Urinary bladder (tissue), 3 donors: ENCODE measurements at regions not wholly inside any gene's neighbourhood (a gene's known extent, or its start where the extent isn't known, plus 50 kb on each side); places are given as distances from the start of the nearest gene placed in this dataset.

Source experiments
- DNase-seq: peaks from one replicate; pipeline ENCODE4 v3.0.0-alpha.2; 2015; ENCODE audit errors: extremely low spot score
- H3K27ac ChIP-seq: one replicate; pipeline ENCODE4 v1.5.1; 2013; ENCODE audit warnings: low read depth, mild to moderate bottlenecking, moderate library complexity
- H3K36me3 ChIP-seq: one replicate; pipeline ENCODE4 v1.6.1; 2013; ENCODE audit warnings: mild to moderate bottlenecking, moderate library complexity; ENCODE audit not compliant: insufficient read depth
- H3K4me1 ChIP-seq: one replicate; pipeline ENCODE4 v1.6.1; 2013; ENCODE audit warnings: mild to moderate bottlenecking, moderate library complexity; ENCODE audit not compliant: insufficient read depth
- H3K4me3 ChIP-seq: one replicate; pipeline ENCODE4 v1.5.1; 2013; ENCODE audit warnings: low read depth, low read length
- WGBS: extraction: QIAGEN DNeasy Blood & Tissue Kit; methylation state at CpG from one replicate; pipeline ENCODE4 v1.1.7; 2013; 5-methylcytosine and 5-hydroxymethylcytosine counted together
- donor health status: healthy with polysubstance abuse.
- donor health status: healthy.

DNA sequence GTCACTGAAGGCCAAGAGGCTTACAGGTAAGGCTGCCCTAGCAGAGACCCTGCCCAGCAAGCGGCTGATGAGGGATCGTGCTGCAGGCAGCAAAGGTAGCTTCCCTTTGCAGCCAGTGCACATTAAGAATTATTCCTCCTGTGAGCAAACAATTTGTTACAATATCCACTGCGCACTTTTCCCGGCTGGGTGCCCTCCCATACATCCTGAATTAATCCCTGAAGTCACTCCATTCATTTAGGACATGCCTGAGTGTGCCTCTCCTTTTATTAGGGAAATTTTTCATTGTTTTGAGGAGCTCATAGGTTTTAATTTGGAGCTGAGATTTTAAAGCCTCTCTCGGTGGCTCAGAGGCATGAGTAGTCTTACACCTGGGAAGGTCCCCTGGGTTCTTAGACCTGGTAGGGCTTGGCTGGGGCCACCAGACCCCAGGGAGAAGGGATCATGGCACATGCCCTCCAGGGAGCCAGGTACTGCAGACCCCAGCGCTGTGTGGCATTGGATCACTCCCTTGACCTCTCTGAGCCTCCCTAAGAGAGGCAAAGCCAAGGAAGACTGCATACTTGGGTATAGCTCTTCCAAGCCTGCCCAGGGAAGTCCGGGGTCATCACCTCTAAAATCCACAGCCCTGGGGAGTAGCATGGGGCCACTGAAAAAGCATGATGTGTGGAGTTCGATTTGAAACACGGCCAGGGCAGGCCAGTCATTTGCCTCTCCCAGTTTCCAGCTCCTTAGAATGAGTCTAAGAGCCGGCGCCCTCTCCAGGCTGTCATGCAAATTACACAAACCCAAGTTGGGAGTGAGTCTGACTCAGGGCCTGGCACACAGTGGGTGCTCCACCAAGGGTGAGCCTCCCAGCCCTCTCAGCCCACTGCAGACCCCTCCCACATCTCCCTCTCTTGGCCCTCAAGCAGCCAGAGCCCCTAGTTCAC lies 151.9 kb upstream of the LINGO1 start:
- 52% methylated on average over 11 of the region's 11 CpGs for WGBS
- Histone ChIP-seq H3K4me1 (no peaks in the 10 kb centered on the region), H3K4me3 (no peak overlapping the region), H3K27ac (no peak overlapping the region), H3K36me3 (no peaks in the 10 kb centered on the region)
- DNase-seq, result no peak

DNA sequence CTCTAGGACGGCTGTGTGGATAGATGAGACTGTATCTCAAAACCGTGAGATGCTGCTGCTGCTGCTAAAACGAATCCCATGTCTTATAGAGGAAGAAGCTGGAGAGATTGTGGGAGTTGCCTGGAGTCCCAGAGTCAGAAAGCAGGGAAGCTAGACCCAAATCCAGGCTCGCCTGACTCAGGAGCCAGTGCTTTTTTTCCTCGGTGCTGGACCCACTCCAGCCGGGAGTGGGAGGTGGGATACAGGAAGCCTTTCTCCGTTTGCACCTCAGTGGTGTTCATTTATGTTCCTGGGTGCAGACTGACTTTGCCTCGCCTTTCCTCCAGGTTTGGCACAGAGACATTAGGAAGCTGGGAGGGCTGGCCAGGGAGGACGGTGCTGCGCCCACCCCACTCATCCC lies 150.9 kb upstream of the LINGO1 start:
- DNase-seq, result no peak
- WGBS, result 34% methylated on average over 10 of the region's 10 CpGs
- H3K27ac ChIP-seq, result no peak overlapping the region

GRCh38 chr15:77782691-77783090 lies 150.0 kb upstream of the LINGO1 start:
- no peak overlapping the region for H3K4me3 ChIP-seq
- H3K36me3 ChIP-seq, result no peaks in the 10 kb centered on the region
- DNase-seq, result no peak
- no peak overlapping the region for H3K27ac ChIP-seq
- no peaks in the 10 kb centered on the region for H3K4me1 ChIP-seq
- WGBS, result 75% methylated on average over 4 of the region's 4 CpGs

More for the DNA sequence above, 150.9 kb upstream of the LINGO1 start:
- no peaks in the 10 kb centered on the region for H3K36me3 ChIP-seq
- no peak overlapping the region for H3K4me3 ChIP-seq
- H3K4me1 ChIP-seq, result no peaks in the 10 kb centered on the region

GRCh38 chr15:77781946-77782240 lies 149.2 kb upstream of the LINGO1 start:
- no peak overlapping the region for H3K4me3 ChIP-seq
- DNase-seq, result no peak
- no peak overlapping the region for H3K27ac ChIP-seq
- 78% methylated on average over 8 of the region's 8 CpGs for WGBS
- H3K4me1 ChIP-seq, result no peaks in the 10 kb centered on the region
- no peaks in the 10 kb centered on the region for H3K36me3 ChIP-seq

GRCh38 chr15:77781151-77781945 lies 148.6 kb upstream of the LINGO1 start:
- Histone ChIP-seq H3K27ac (no peak overlapping the region), H3K4me3 (no peak overlapping the region), H3K4me1 (no peaks in the 10 kb centered on the region), H3K36me3 (no peaks in the 10 kb centered on the region)
- DNase-seq, result no peak
- WGBS, result 80% methylated on average over 16 of the region's 16 CpGs

DNA sequence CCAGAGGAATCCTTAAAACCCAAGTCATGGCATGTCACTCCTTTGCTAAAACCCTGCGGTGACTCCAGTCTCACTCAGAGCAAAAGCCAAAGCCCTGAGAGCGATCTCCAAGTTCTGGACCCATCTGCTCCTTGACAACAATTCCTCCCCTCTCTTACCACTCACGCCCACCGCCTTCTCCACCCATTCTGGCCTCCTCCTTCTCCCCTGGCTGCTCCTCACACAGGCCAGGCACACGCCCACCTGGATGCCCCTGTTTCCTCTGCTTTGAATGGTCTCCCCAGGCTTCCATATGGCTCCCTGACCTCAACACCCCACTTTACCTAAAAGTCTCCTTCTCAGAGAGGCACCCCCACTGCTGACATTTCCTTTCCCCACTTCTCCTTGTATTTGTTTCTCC lies 146.1 kb upstream of the LINGO1 start:
- no peaks in the 10 kb centered on the region for H3K4me1 ChIP-seq
- 92% methylated on average over 5 of the region's 5 CpGs for WGBS
- no peak for DNase-seq

DNA sequence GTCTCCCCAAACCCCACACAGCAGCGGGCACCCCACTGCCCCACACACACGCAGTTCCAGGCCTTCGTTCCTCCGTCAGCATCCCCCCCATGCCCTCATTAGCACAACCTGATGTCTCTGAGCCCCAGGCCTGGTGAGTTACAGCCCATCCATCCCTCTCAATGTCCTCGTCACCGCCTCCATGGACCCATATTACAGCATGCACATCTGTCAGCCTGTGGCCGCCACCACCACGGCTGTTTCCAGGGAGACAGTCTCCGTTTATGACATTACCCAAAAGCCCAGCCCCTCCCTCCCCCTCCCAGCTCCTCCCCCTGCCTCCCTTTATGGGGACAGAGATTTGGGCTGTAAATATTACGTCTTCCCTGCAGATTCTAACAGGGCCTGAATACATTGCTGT lies 143.1 kb upstream of the LINGO1 start:
- 67% methylated on average over 10 of the region's 10 CpGs for WGBS

More for the DNA sequence above, 146.1 kb upstream of the LINGO1 start:
- H3K36me3 ChIP-seq, result no peaks in the 10 kb centered on the region
- H3K4me3 ChIP-seq, result no peak overlapping the region
- no peak overlapping the region for H3K27ac ChIP-seq

DNA sequence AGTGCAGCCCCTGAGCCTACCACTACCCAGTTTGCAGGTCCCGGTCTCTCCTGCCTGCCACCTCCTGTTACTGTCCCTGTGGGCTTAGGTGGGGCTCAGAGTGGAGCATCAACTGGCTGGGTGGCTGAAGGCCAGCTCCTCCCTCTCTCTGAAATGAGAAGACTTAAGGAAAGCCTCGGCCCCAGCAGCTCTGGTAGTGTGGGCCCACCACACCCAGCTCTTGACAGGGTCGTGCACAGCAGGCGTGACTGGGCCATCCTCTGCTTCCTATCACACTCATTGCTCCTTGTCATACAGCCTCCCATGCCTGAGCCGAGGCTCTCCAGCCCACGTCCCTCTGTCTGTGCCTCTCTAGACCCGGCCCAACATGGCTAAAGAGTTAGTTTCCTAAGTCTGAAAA lies 142.7 kb upstream of the LINGO1 start:
- Histone ChIP-seq H3K27ac (no peak overlapping the region), H3K4me3 (no peak overlapping the region), H3K4me1 (no peaks in the 10 kb centered on the region), H3K36me3 (no peaks in the 10 kb centered on the region)
- WGBS, result 70% methylated on average over 7 of the region's 7 CpGs
- DNase-seq, result no peak

More for the DNA sequence above, 143.1 kb upstream of the LINGO1 start:
- H3K27ac ChIP-seq, result no peak overlapping the region
- no peak for DNase-seq
- no peaks in the 10 kb centered on the region for H3K36me3 ChIP-seq
- no peaks in the 10 kb centered on the region for H3K4me1 ChIP-seq
- H3K4me3 ChIP-seq, result no peak overlapping the region

DNA sequence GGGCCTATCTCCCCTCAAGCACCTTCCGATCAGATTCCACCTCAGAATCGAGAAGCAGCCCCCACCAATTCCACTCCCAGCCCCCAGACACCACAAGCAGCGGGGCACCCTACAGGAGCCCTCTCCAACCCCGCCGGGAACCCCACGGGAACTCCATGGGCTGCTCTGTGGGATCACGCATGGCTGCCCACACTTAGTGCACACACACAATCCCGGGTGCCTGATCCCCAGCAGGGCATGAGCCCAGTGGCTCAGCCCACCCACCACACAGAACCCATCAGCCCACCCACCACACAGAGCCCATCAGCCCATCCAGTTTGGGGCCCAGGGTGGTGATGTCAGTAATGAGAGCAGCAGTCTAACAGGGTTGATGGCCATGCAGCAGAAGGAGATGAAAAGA lies 141.6 kb upstream of the LINGO1 start:
- 87% methylated on average over 8 of the region's 8 CpGs for WGBS
- Histone ChIP-seq H3K36me3 (no peaks in the 10 kb centered on the region), H3K27ac (no peak overlapping the region), H3K4me1 (no peaks in the 10 kb centered on the region), H3K4me3 (no peak overlapping the region)
- no peak for DNase-seq

GRCh38 chr15:77773903-77774302 lies 141.2 kb upstream of the LINGO1 start:
- DNase-seq, result no peak
- H3K4me1 ChIP-seq, result no peaks in the 10 kb centered on the region
- 80% methylated on average over 5 of the region's 5 CpGs for WGBS
- H3K4me3 ChIP-seq, result no peak overlapping the region
- no peaks in the 10 kb centered on the region for H3K36me3 ChIP-seq
- H3K27ac ChIP-seq, result no peak overlapping the region

GRCh38 chr15:77772641-77773402 lies 140.1 kb upstream of the LINGO1 start:
- no peaks in the 10 kb centered on the region for H3K36me3 ChIP-seq
- H3K27ac ChIP-seq, result no peak overlapping the region
- H3K4me1 ChIP-seq, result no peaks in the 10 kb centered on the region
- H3K4me3 ChIP-seq, result no peak overlapping the region
- no peak for DNase-seq
- 75% methylated on average over 11 of the region's 11 CpGs for WGBS

DNA sequence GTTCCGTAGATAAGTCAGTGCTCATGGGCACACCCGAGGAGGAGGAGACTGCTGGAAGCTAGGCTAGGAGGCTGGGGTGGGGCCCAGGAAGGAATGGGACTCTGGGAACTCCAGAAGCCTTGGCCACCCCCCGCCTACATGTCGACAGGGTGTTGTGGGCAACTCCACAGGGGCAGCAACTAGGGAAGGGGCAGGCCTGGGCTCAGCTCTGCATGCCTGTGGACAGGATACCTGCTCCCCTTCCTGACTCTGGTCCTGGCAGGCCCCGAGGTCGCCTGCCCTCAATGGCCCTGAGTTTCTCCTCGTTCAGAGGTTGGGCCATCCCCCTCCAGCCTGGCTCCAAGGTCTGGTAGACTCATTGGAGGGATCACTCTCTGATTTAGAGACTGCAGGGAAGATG lies 138.9 kb upstream of the LINGO1 start:
- H3K36me3 ChIP-seq, result no peaks in the 10 kb centered on the region
- H3K27ac ChIP-seq, result no peak overlapping the region
- no peaks in the 10 kb centered on the region for H3K4me1 ChIP-seq
- no peak for DNase-seq
- 75% methylated on average over 7 of the region's 7 CpGs for WGBS
- no peak overlapping the region for H3K4me3 ChIP-seq

GRCh38 chr15:77769700-77770099 lies 137.0 kb upstream of the LINGO1 start:
- no peaks in the 10 kb centered on the region for H3K4me1 ChIP-seq
- WGBS, result 72% methylated on average over 7 of the region's 7 CpGs
- no peaks in the 10 kb centered on the region for H3K36me3 ChIP-seq
- no peak for DNase-seq
- no peak overlapping the region for H3K4me3 ChIP-seq
- H3K27ac ChIP-seq, result no peak overlapping the region
